Lung (tissue), 9 donors: ENCODE measurements at regions not wholly inside any gene's neighbourhood (a gene's known extent, or its start where the extent isn't known, plus 50 kb on each side); places are given as distances from the start of the nearest gene placed in this dataset.
"Not testable (repeated sequence)": the region's sequence is repeated elsewhere in the genome, so short reads cannot be mapped to it uniquely, and the experiment has no call there.

Experiments
- ATAC-seq: fragments of 200-7000 bp; cut with Tn5 transposase; one replicate; pipeline ENCODE4 v1.9.1; 2020; ENCODE audit warnings: moderate number of reproducible peaks; ENCODE audit not compliant: insufficient read depth, low FRiP score
- DNase-seq, 3 donors: peaks; one replicate each; pipeline ENCODE4 v3.0.0-alpha.2; 2013 to 2017
- H3K27ac ChIP-seq, 2 donors: one replicate each; pipeline ENCODE4 v1.5.1; 2013; ENCODE audit warnings: mild to moderate bottlenecking in 2 of 2, moderate library complexity in 2 of 2, control low read depth in 1 of 2, inconsistent platforms in 1 of 2, low read depth in 1 of 2, low read length in 1 of 2
- H3K27me3 ChIP-seq, 3 donors: one replicate each; pipeline ENCODE4 v1.5.1; 2013; ENCODE audit warnings: low read length in 2 of 3; ENCODE audit not compliant: control insufficient read depth in 3 of 3, insufficient read depth in 3 of 3
- H3K36me3 ChIP-seq, 4 donors: one replicate each; pipeline ENCODE4 v1.5.1; 2013; ENCODE audit warnings: low read length in 4 of 4, mild to moderate bottlenecking in 1 of 4, moderate library complexity in 1 of 4; ENCODE audit not compliant: control insufficient read depth in 4 of 4, insufficient read depth in 4 of 4
- H3K4me1 ChIP-seq, 5 donors: one replicate each; pipeline ENCODE4 v1.5.1; 2013; ENCODE audit warnings: low read length in 5 of 5, mild to moderate bottlenecking in 2 of 5, moderate library complexity in 1 of 5; ENCODE audit not compliant: control insufficient read depth in 5 of 5, insufficient read depth in 5 of 5
- H3K4me3 ChIP-seq: one replicate; pipeline ENCODE4 v1.5.1; 2013; ENCODE audit warnings: mild to moderate bottlenecking, control low read depth, moderate library complexity
- H3K9ac ChIP-seq, 2 donors: one replicate each; pipeline ENCODE4 v1.5.1; 2013; ENCODE audit warnings: low read length in 2 of 2, control low read depth in 1 of 2; ENCODE audit not compliant: insufficient read depth in 1 of 2
- H3K9me3 ChIP-seq, 4 donors: one replicate each; pipeline ENCODE4 v1.5.1; 2013; ENCODE audit warnings: low read length in 3 of 4, mild to moderate bottlenecking in 1 of 4, moderate library complexity in 1 of 4; ENCODE audit not compliant: control insufficient read depth in 4 of 4, insufficient read depth in 3 of 4
- WGBS, 2 donors: extraction: QIAGEN DNeasy Blood & Tissue Kit; methylation state at CpG; one replicate each; pipeline ENCODE4 v1.1.7; 2013; 5-methylcytosine and 5-hydroxymethylcytosine counted together
- donor health status: Bipolar disorder and iron deficiency.
- donor health status: healthy.
- donor health status: DM: yes; HTN: yes; CAD: no.

- not testable (repeated sequence) for DNase-seq, H3K36me3 ChIP-seq, H3K4me3 ChIP-seq, H3K27me3 ChIP-seq, H3K9me3 ChIP-seq, H3K27ac ChIP-seq, H3K9ac ChIP-seq, H3K4me1 ChIP-seq
- no CpG with 5 or more reads among the region's 2 CpGs for WGBS, 2 donors
- peak; percentile 67 for ATAC-seq
These were observed 78.7 kb downstream of the SRGAP2 start for GRCh38 chr1:206281912-206282654.

GRCh38 chr1:206285024-206285960 is 82.0 kb downstream of the SRGAP2 start:
- not testable (repeated sequence) for H3K9me3 ChIP-seq, H3K4me1 ChIP-seq, ATAC-seq, H3K9ac ChIP-seq, DNase-seq, H3K36me3 ChIP-seq, H3K4me3 ChIP-seq, H3K27ac ChIP-seq, H3K27me3 ChIP-seq
- WGBS, 2 donors: 90 to 92% methylated on average over 5 to 7 of the region's 10 CpGs

- H3K27ac ChIP-seq, ATAC-seq, H3K36me3 ChIP-seq, H3K27me3 ChIP-seq, H3K4me3 ChIP-seq, H3K4me1 ChIP-seq, H3K9ac ChIP-seq, H3K9me3 ChIP-seq, DNase-seq: not testable (repeated sequence)
- WGBS, 2 donors: 80% methylated on average over 2 of the region's 2 CpGs; no CpG with 5 or more reads in 1 of the 2 donors
These were observed 84.4 kb downstream of the SRGAP2 start for GRCh38 chr1:206287759-206288158.

GRCh38 chr1:206288453-206288852 is 85.1 kb downstream of the SRGAP2 start:
- no CpG with 5 or more reads among the region's 3 CpGs for WGBS, 2 donors
- not testable (repeated sequence) for DNase-seq, H3K36me3 ChIP-seq, H3K27ac ChIP-seq, H3K27me3 ChIP-seq, H3K9ac ChIP-seq, H3K4me1 ChIP-seq, H3K4me3 ChIP-seq, H3K9me3 ChIP-seq, ATAC-seq

GRCh38 chr1:206297145-206298031 is 94.0 kb downstream of the SRGAP2 start:
- not testable (repeated sequence) for DNase-seq, H3K36me3 ChIP-seq, H3K9me3 ChIP-seq, H3K9ac ChIP-seq, H3K27ac ChIP-seq, H3K4me3 ChIP-seq, H3K4me1 ChIP-seq, ATAC-seq, H3K27me3 ChIP-seq
- WGBS, 2 donors: 57% methylated on average over 3 of the region's 5 CpGs; no CpG with 5 or more reads in 1 of the 2 donors

- H3K9me3 ChIP-seq, H3K4me3 ChIP-seq, H3K36me3 ChIP-seq, H3K27ac ChIP-seq, H3K4me1 ChIP-seq, DNase-seq, H3K27me3 ChIP-seq, ATAC-seq, H3K9ac ChIP-seq: not testable (repeated sequence)
- 59 to 64% methylated on average over 1 to 2 of the region's 4 CpGs for WGBS, 2 donors
These were observed 94.7 kb downstream of the SRGAP2 start for GRCh38 chr1:206298032-206298392.

- H3K36me3 ChIP-seq: not testable (repeated sequence)
These were observed 95.9 kb downstream of the SRGAP2 start for GRCh38 chr1:206299181-206299791.

More at GRCh38 chr1:206299181-206299791, 95.9 kb downstream of the SRGAP2 start:
- not testable (repeated sequence) for ATAC-seq, H3K9ac ChIP-seq, H3K27me3 ChIP-seq, H3K27ac ChIP-seq, DNase-seq, H3K4me3 ChIP-seq, H3K4me1 ChIP-seq, H3K9me3 ChIP-seq
- 69 to 90% methylated on average over 1 to 3 of the region's 5 CpGs for WGBS, 2 donors
